GM12872 (cell line): ENCODE measurements at regions not wholly inside any gene's neighbourhood (a gene's known extent, or its start where the extent isn't known, plus 50 kb on each side); places are given as distances from the start of the nearest gene placed in this dataset.

Experiments
- CTCF ChIP-seq: IDR thresholded peaks from 3 replicates; pipeline ENCODE4 v1.5.1; 2011; ENCODE audit warnings: low read depth, mild to moderate bottlenecking, low read length, moderate library complexity; ENCODE audit not compliant: insufficient read depth

GRCh38 chr3:168219530-168219929 is 123.8 kb upstream of the GOLIM4 start:
- TF ChIP-seq CTCF: no peak

GRCh38 chr3:168218600-168218999 is 122.9 kb upstream of the GOLIM4 start:
- no peak for TF ChIP-seq CTCF

GRCh38 chr3:168216851-168217250 is 121.1 kb upstream of the GOLIM4 start:
- no peak for TF ChIP-seq CTCF

GRCh38 chr3:168213920-168214319 is 118.2 kb upstream of the GOLIM4 start:
- no peak for TF ChIP-seq CTCF

- TF ChIP-seq CTCF: no peak
Measured at GRCh38 chr3:168212664-168213285, 117.1 kb upstream of the GOLIM4 start.

- TF ChIP-seq CTCF: no peak
Measured at GRCh38 chr3:168205451-168205850, 109.7 kb upstream of the GOLIM4 start.

GRCh38 chr3:168197162-168197561 is 101.4 kb upstream of the GOLIM4 start:
- TF ChIP-seq CTCF: no peak

- no peak for TF ChIP-seq CTCF
Measured at GRCh38 chr3:168191856-168192255, 96.1 kb upstream of the GOLIM4 start.
